A673 (cell line): ENCODE measurements at regions not wholly inside any gene's neighbourhood (a gene's known extent, or its start where the extent isn't known, plus 50 kb on each side); places are given as distances from the start of the nearest gene placed in this dataset.
"Not testable (repeated sequence)": the region's sequence is repeated elsewhere in the genome, so short reads cannot be mapped to it uniquely, and the experiment has no call there.

Source experiments
- BruUV-seq: library from RNA; stranded (reverse); fragments of 400-500 nt; replicated peaks from 2 replicates; lab custom pipeline; 2021; lab: Mats Ljungman, UMichigan
- CTCF ChIA-PET: fragments of 300-600 bp; sonication (Branson Sonifier 250); formaldehyde crosslinking; loops from one replicate; lab custom pipeline; 2022; ENCODE audit warnings: antibody characterized with exemption; lab: Charles Lee
- POLR2A ChIA-PET: fragments of 300-600 bp; sonication (Branson Sonifier 250); formaldehyde crosslinking; loops from one replicate; lab custom pipeline; 2022; ENCODE audit warnings: antibody characterized with exemption; ENCODE audit not compliant: low non-redundant PET; lab: Charles Lee
- DNase-seq: peaks from one replicate; pipeline ENCODE4 v3.0.0-alpha.2; 2015; ENCODE audit warnings: low spot score
- H3K27ac ChIP-seq: fragments of 200-600 bp; sonication (generic); 2 replicates; pipeline ENCODE4 v1.5.1; 2016; ENCODE audit warnings: mixed run types, low read depth, mild to moderate bottlenecking, mixed read lengths, antibody characterized with exemption, low read length; ENCODE audit not compliant: poor library complexity, severe bottlenecking
- H3K27me3 ChIP-seq: fragments of 200-600 bp; sonication (generic); replicated peaks from 2 replicates; pipeline ENCODE4 v1.6.1; 2017; ENCODE audit warnings: mixed run types, low read depth, mild to moderate bottlenecking, mixed read lengths, antibody characterized with exemption, low read length; ENCODE audit not compliant: insufficient read depth, poor library complexity
- H3K36me3 ChIP-seq: fragments of 200-600 bp; sonication (generic); 2 replicates; pipeline ENCODE4 v1.6.1; 2016; ENCODE audit warnings: mixed run types, mild to moderate bottlenecking, mixed read lengths, antibody characterized with exemption, low read length; ENCODE audit not compliant: insufficient read depth, poor library complexity, severe bottlenecking
- H3K4me1 ChIP-seq: fragments of 200-600 bp; sonication (generic); 2 replicates; pipeline ENCODE4 v1.6.1; 2017; ENCODE audit warnings: mixed run types, mild to moderate bottlenecking, mixed read lengths, antibody characterized with exemption, low read length; ENCODE audit not compliant: insufficient read depth, poor library complexity, severe bottlenecking
- H3K4me3 ChIP-seq: fragments of 200-600 bp; sonication (generic); 2 replicates; pipeline ENCODE4 v1.5.1; 2016; ENCODE audit warnings: low read depth, mixed run types, mild to moderate bottlenecking, mixed read lengths, low read length; ENCODE audit not compliant: poor library complexity, severe bottlenecking
- H3K9me3 ChIP-seq: fragments of 200-600 bp; sonication (generic); 2 replicates; pipeline ENCODE4 v1.6.1; 2016; ENCODE audit warnings: mixed run types, low read depth, mild to moderate bottlenecking, mixed read lengths, antibody characterized with exemption, low read length; ENCODE audit not compliant: poor library complexity, severe bottlenecking
- CTCF ChIP-seq: fragments of 300-800, 200-600 bp; sonication (generic); conservative IDR thresholded peaks from 2 replicates; pipeline ENCODE4 v1.5.1; 2017; ENCODE audit warnings: low read depth, mild to moderate bottlenecking, antibody characterized with exemption, low read length, moderate library complexity, mixed read lengths
- EZH2 ChIP-seq: fragments of 200-600 bp; sonication (generic); IDR thresholded peaks from 2 replicates; pipeline ENCODE4 v1.6.1; 2017; ENCODE audit warnings: borderline replicate concordance, low read depth, mild to moderate bottlenecking, mixed read lengths, antibody characterized with exemption, low read length; ENCODE audit not compliant: poor library complexity, severe bottlenecking
- intact Hi-C: fragments of 100-400 bp; cut with micrococcal nuclease; formaldehyde crosslinking; loops from one replicate; pipeline ENCODE4 v1.10.0; 2022; ENCODE audit not compliant: unreplicated experiment

- no peaks in the 10 kb centered on the region for H3K9me3 ChIP-seq
- BruUV-seq: no TSS peak
- DNase-seq: no peak
- ChIA-PET POLR2A (no interaction called here), CTCF (no interaction called here)
- H3K27me3 ChIP-seq: peaks cover 4% of the 10 kb centered on the region
- H3K4me1 ChIP-seq: peaks cover 13% of the 10 kb centered on the region
- H3K27ac ChIP-seq: no peak overlapping the region
- no peak for TF ChIP-seq CTCF
- TF ChIP-seq EZH2: no peak
- no peaks in the 10 kb centered on the region for H3K36me3 ChIP-seq
- no peak overlapping the region for H3K4me3 ChIP-seq
- intact Hi-C loops: no loop called here
These were observed 116.9 kb upstream of the EEF2KMT start for GRCh38 chr16:5214466-5214865.

DNA sequence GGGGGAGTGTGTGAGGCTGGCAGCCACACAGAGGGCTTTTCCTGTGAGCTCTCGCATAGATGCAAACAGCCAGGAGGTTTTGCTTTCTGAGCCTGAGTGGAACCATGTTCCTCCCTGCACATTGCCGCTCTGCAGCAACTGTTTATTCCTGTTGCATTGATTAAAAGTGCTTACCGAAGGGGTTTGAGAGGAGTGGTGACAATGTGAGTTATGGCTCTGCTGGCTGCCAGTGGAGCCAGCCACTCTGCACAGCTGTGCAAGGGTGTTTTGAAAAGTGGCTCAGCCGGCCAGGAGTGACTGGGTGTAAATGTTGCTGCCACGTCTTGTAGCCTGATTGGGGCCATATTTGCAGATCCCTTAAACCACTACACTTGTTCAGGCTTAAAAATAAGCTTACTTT lies 114.9 kb upstream of the EEF2KMT start:
- intact Hi-C loops, H3K27me3 ChIP-seq, BruUV-seq, CTCF ChIA-PET, POLR2A ChIA-PET, H3K4me3 ChIP-seq, H3K9me3 ChIP-seq, H3K27ac ChIP-seq, H3K36me3 ChIP-seq: not testable (repeated sequence)
- H3K4me1 ChIP-seq: peaks cover 13% of the 10 kb centered on the region
- peak; percentile 8 for DNase-seq

GRCh38 chr16:5207862-5208498 lies 110.4 kb upstream of the EEF2KMT start:
- H3K9me3 ChIP-seq, POLR2A ChIA-PET, CTCF ChIA-PET, intact Hi-C loops, BruUV-seq, H3K27me3 ChIP-seq, H3K27ac ChIP-seq, H3K4me3 ChIP-seq, H3K4me1 ChIP-seq, H3K36me3 ChIP-seq: not testable (repeated sequence)
- DNase-seq: peak; percentile 38

GRCh38 chr16:5207001-5207523 lies 109.5 kb upstream of the EEF2KMT start:
- Histone ChIP-seq H3K9me3 (no peaks in the 10 kb centered on the region), H3K4me1 (no peaks in the 10 kb centered on the region), H3K27ac (no peak overlapping the region), H3K36me3 (no peaks in the 10 kb centered on the region), H3K4me3 (no peak overlapping the region), H3K27me3 (no peaks in the 10 kb centered on the region)
- intact Hi-C loops: no loop called here
- no peak for DNase-seq
- ChIA-PET POLR2A (no interaction called here), CTCF (no interaction called here)
- BruUV-seq: no TSS peak
- TF ChIP-seq CTCF: no peak
- no peak for TF ChIP-seq EZH2
